ENCODE measurements at regions not wholly inside any gene's neighbourhood (a gene's known extent, or its start where the extent isn't known, plus 50 kb on each side); places are given as distances from the start of the nearest gene placed in this dataset.

- Mint-ChIP-seq H3K4me1 (ENCODE audit: low read depth) (peaks cover 16% of the 10 kb centered on the region), H3K27me3 (ENCODE audit: insufficient read depth) (no peaks in the 10 kb centered on the region; the same call in none of the 2 replicates), H3K9me3 (no peaks in the 10 kb centered on the region), H3K4me3 (no peak overlapping the region), H3K27ac (no peak overlapping the region), H3K36me3 (ENCODE audit: low read depth) (no peaks in the 10 kb centered on the region)
- DNase-seq: no peak
- TF ChIP-seq CTCF (IDR thresholded peaks at IDR 0.05): no peak
Observed at GRCh38 chr2:133740500-133740899, 172.2 kb upstream of the NCKAP5 start.

- Mint-ChIP-seq H3K36me3 (ENCODE audit: low read depth) (no peaks in the 10 kb centered on the region), H3K4me1 (ENCODE audit: low read depth) (peaks cover 13% of the 10 kb centered on the region), H3K9me3 (no peaks in the 10 kb centered on the region), H3K27ac (no peak overlapping the region), H3K4me3 (no peak overlapping the region), H3K27me3 (ENCODE audit: insufficient read depth) (no peaks in the 10 kb centered on the region)
- DNase-seq: peak; percentile 29
- TF ChIP-seq CTCF (IDR thresholded peaks at IDR 0.05): no peak
Observed at GRCh38 chr2:133748007-133748700, 179.9 kb upstream of the NCKAP5 start.

GRCh38 chr2:133753665-133754064 is 185.4 kb upstream of the NCKAP5 start:
- no peaks in the 10 kb centered on the region for H3K9me3 Mint-ChIP-seq
- no peak overlapping the region for H3K4me3 Mint-ChIP-seq
- H3K27me3 Mint-ChIP-seq (ENCODE audit: insufficient read depth): peaks cover 1% of the 10 kb centered on the region; the same call in 1 of the 2 replicates
- DNase-seq: no peak
- no peak overlapping the region for H3K27ac Mint-ChIP-seq
- H3K4me1 Mint-ChIP-seq (ENCODE audit: low read depth): peaks cover 20% of the 10 kb centered on the region
- no peaks in the 10 kb centered on the region for H3K36me3 Mint-ChIP-seq (ENCODE audit: low read depth)
- TF ChIP-seq CTCF (IDR thresholded peaks at IDR 0.05): no peak

- DNase-seq: peak; percentile 84
- TF ChIP-seq CTCF (IDR thresholded peaks at IDR 0.05): no peak
- H3K4me1 Mint-ChIP-seq (ENCODE audit: low read depth): peaks cover 26% of the 10 kb centered on the region
- H3K27ac Mint-ChIP-seq: no peak overlapping the region
- H3K4me3 Mint-ChIP-seq: no peak overlapping the region
- H3K27me3 Mint-ChIP-seq (ENCODE audit: insufficient read depth): peaks cover 1% of the 10 kb centered on the region; the same call in 1 of the 2 replicates
- H3K36me3 Mint-ChIP-seq (ENCODE audit: low read depth): no peaks in the 10 kb centered on the region
- no peaks in the 10 kb centered on the region for H3K9me3 Mint-ChIP-seq
Observed at GRCh38 chr2:133755480-133756300, 187.4 kb upstream of the NCKAP5 start.

GRCh38 chr2:133756833-133757232 is 188.6 kb upstream of the NCKAP5 start:
- Mint-ChIP-seq H3K36me3 (ENCODE audit: low read depth) (no peaks in the 10 kb centered on the region), H3K9me3 (no peaks in the 10 kb centered on the region), H3K4me1 (ENCODE audit: low read depth) (peaks cover 32% of the 10 kb centered on the region), H3K27ac (no peak overlapping the region), H3K4me3 (no peak overlapping the region), H3K27me3 (ENCODE audit: insufficient read depth) (peaks cover 1% of the 10 kb centered on the region; the same call in 1 of the 2 replicates)
- no peak for DNase-seq
- no peak for TF ChIP-seq CTCF (IDR thresholded peaks at IDR 0.05)
